ENCODE measurements at regions not wholly inside any gene's neighbourhood (a gene's known extent, or its start where the extent isn't known, plus 50 kb on each side); places are given as distances from the start of the nearest gene placed in this dataset.

GRCh38 chr2:187638840-187639239, 84.6 kb upstream of the TFPI start:
- Histone ChIP-seq H4K20me1 (replicated peaks in 1 of 2; ENCODE audit: control insufficient read depth in 1 of 2, insufficient read depth in 2 of 2, low read length in 2 of 2) (no peaks in the 10 kb centered on the region), H3K79me1 (ENCODE audit: low read depth, low read length) (no peaks in the 10 kb centered on the region), H3K56ac (replicated peaks; ENCODE audit: insufficient read length, low read depth, low read length) (no peak overlapping the region), H2BK5ac (ENCODE audit: low read depth, low read length) (no peak overlapping the region), H3K27me3 (replicated peaks in 1 of 4; ENCODE audit: control insufficient read depth in 3 of 4, extremely low read depth in 1 of 4, insufficient read depth in 3 of 4, low read length in 3 of 4) (no peaks in the 10 kb centered on the region), H2BK120ac (replicated peaks; ENCODE audit: low read depth, low read length) (no peak overlapping the region), H3K79me2 (ENCODE audit: control insufficient read depth in 1 of 2, insufficient read depth in 2 of 2, low read length in 2 of 2) (no peaks in the 10 kb centered on the region), H3K27ac (ENCODE audit: low read depth, low read length) (no peak overlapping the region), H3K14ac (ENCODE audit: insufficient read length) (no peak overlapping the region), H4K8ac (ENCODE audit: extremely low read depth, insufficient read depth, low read length) (no peak overlapping the region), H3K4me1 (replicated peaks in 1 of 4; ENCODE audit: control insufficient read depth in 3 of 4, insufficient read depth in 4 of 4, low read length in 3 of 4) (no peaks in the 10 kb centered on the region), H2BK12ac (ENCODE audit: low read depth, low read length) (no peak overlapping the region), H2BK15ac (ENCODE audit: low read length) (no peak overlapping the region), H3K18ac (ENCODE audit: extremely low read depth, low read length) (no peak overlapping the region), H3K4me2 (ENCODE audit: insufficient read depth in 1 of 2, low read depth in 2 of 2, low read length in 2 of 2) (no peak overlapping the region), H3K4ac (replicated peaks; ENCODE audit: insufficient read length, low read depth, low read length) (no peak overlapping the region), H3K9me3 (ENCODE audit: insufficient read depth in 2 of 2, low read depth in 1 of 2, low read length in 1 of 2) (peaks cover 0 to 13% of the 10 kb centered on the region in 2 experiments; a peak in 1 of 4 replicates), H2AFZ (ENCODE audit: low read length) (no peak overlapping the region), H3K9ac (replicated peaks in 1 of 4; ENCODE audit: extremely low read depth in 1 of 4, low read depth in 3 of 4, low read length in 3 of 4) (no peak overlapping the region), H4K5ac (ENCODE audit: insufficient read length, low read depth, low read length) (no peak overlapping the region), H3K23me2 (ENCODE audit: low read depth, low read length) (no peaks in the 10 kb centered on the region), H3K36me3 (ENCODE audit: control insufficient read depth in 2 of 4, insufficient read depth in 4 of 4, low read length in 3 of 4) (peaks cover 0 to 3% (median 0%) of the 10 kb centered on the region in 4 experiments; a peak in 1 of 8 replicates), H2BK20ac (ENCODE audit: low read length) (no peak overlapping the region), H3K4me3 (ENCODE audit: extremely low read depth in 1 of 4, insufficient read depth in 2 of 4, low read depth in 3 of 4, low read length in 4 of 4) (no peak overlapping the region), H2AK5ac (ENCODE audit: low read depth, low read length) (no peak overlapping the region), H4K91ac (replicated peaks; ENCODE audit: insufficient read length, low read length) (no peak overlapping the region), H3K23ac (ENCODE audit: insufficient read length) (no peak overlapping the region)
- FAIRE-seq (no peak), DNase-seq (ENCODE audit: low read depth in 1 of 2, low spot score in 2 of 2) (no peak)
- ChIA-PET POLR2A (ENCODE audit: partially characterized antibody) (no interaction called here), CTCF (ENCODE audit: partially characterized antibody) (interaction anchor here (0.6 kb wide), 1 partner anchor 139 kb away, joined by 3 read pairs; no protein-coding TSS in a partner anchor)
- WGBS, 2 experiments (ENCODE audit: extremely low coverage in 1 of 2, insufficient coverage in 1 of 2, insufficient read length in 1 of 2, insufficient replicate concordance in 2 of 2, low coverage in 1 of 2, low lambda C conversion rate in 2 of 2, missing lambda C conversion rate in 1 of 2): 90% methylated on average over 1 of the region's 1 CpG; no CpG with 5 or more reads in 1 of the 2 experiments
- TF ChIP-seq FOSL1 (IDR thresholded peaks at IDR 0.05; ENCODE audit: insufficient read depth, low read depth, low read length) (no peak), CTCF (IDR thresholded peaks at IDR 0.05; ENCODE audit: control extremely low read depth in 1 of 3, insufficient read depth in 1 of 3, low read depth in 1 of 3, low read length in 3 of 3) (no peak), EP300 (IDR thresholded peaks at IDR 0.05; ENCODE audit: borderline replicate concordance in 1 of 2, low read depth in 2 of 2, low read length in 2 of 2) (no peak), EGR1 (IDR thresholded peaks at IDR 0.05; ENCODE audit: borderline replicate concordance, low read depth, low read length) (no peak), SRF (IDR thresholded peaks at IDR 0.05; ENCODE audit: low read depth, low read length) (no peak), USF2 (IDR thresholded peaks at IDR 0.05; ENCODE audit: low read length) (no peak), RFX5 (IDR thresholded peaks at IDR 0.05; ENCODE audit: borderline replicate concordance, low read depth, low read length) (no peak), KDM1A (IDR thresholded peaks at IDR 0.05; ENCODE audit: borderline replicate concordance, low read length) (no peak), SP1 (IDR thresholded peaks at IDR 0.05; ENCODE audit: low read depth, low read length) (no peak), SAP30 (IDR thresholded peaks at IDR 0.05; ENCODE audit: insufficient read depth, insufficient replicate concordance, low read length) (no peak), YY1 (IDR thresholded peaks at IDR 0.05; ENCODE audit: low read depth, low read length) (no peak)

Measured in H1 (cell line).